ENCODE measurements at regions not wholly inside any gene's neighbourhood (a gene's known extent, or its start where the extent isn't known, plus 50 kb on each side); places are given as distances from the start of the nearest gene placed in this dataset.
"Not testable (repeated sequence)": the region's sequence is repeated elsewhere in the genome, so short reads cannot be mapped to it uniquely, and the experiment has no call there.

DNA sequence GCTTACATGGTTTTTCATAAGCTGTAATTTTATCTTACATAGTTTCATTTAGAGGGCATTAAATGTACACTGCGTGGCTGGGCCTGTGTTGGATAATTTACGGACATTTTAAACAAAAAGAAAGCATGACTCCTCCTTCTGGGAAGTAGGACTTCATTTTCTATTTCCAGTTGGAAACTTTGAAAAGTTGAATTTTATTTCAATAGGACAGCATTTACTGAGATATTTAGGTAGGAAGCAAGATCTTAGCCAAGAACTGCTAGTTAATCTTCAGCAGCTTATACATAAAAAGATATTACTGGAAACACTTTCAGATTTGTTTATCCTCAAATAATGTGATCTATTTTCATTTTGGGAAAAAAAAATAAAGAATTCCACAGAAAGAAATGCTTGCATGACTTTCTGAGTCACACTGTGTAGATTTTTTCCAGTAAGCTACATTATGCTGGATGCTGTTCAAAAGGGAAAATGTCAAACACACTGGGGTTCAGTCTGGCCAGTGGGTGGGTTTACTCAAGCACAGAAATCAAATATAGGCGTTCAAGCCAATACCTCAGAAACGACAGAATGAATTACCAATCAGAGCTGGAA, 239.4 kb upstream of the KRR1 start (continued):
- TF ChIP-seq, protein P1, sequence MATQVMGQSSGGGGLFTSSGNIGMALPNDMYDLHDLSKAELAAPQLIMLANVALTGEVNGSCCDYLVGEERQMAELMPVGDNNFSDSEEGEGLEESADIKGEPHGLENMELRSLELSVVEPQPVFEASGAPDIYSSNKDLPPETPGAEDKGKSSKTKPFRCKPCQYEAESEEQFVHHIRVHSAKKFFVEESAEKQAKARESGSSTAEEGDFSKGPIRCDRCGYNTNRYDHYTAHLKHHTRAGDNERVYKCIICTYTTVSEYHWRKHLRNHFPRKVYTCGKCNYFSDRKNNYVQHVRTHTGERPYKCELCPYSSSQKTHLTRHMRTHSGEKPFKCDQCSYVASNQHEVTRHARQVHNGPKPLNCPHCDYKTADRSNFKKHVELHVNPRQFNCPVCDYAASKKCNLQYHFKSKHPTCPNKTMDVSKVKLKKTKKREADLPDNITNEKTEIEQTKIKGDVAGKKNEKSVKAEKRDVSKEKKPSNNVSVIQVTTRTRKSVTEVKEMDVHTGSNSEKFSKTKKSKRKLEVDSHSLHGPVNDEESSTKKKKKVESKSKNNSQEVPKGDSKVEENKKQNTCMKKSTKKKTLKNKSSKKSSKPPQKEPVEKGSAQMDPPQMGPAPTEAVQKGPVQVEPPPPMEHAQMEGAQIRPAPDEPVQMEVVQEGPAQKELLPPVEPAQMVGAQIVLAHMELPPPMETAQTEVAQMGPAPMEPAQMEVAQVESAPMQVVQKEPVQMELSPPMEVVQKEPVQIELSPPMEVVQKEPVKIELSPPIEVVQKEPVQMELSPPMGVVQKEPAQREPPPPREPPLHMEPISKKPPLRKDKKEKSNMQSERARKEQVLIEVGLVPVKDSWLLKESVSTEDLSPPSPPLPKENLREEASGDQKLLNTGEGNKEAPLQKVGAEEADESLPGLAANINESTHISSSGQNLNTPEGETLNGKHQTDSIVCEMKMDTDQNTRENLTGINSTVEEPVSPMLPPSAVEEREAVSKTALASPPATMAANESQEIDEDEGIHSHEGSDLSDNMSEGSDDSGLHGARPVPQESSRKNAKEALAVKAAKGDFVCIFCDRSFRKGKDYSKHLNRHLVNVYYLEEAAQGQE (IDR thresholded peaks at IDR 0.05; ENCODE audit: unreplicated experiment): no peak

DNA sequence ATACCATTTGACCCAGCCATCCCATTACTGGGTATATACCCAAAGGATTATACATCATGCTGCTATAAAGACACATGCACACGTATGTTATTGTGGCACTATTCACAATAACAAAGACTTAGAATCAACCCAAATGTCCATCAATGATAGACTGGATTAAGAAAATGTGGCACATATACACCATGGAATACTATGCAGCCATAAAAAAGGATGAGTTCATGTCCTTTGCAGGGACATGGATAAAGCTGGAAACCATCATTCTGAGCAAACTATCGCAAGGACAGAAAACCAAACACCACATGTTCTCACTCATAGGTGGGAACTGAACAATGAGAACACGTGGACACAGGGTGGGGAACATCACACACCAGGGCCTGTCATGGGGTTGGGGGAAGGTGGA, 237.6 kb upstream of the KRR1 start:
- H2AFZ ChIP-seq; H3K36me3 Mint-ChIP-seq (ENCODE audit: low read depth); H3F3A ChIP-seq (replicated peaks; ENCODE audit: low read depth); H4K20me1 ChIP-seq (replicated peaks; ENCODE audit: insufficient read depth); H3K4me2 ChIP-seq; H3K27ac Mint-ChIP-seq; H3K4me3 ChIP-seq; H3K36me3 ChIP-seq (ENCODE audit: insufficient read depth); H3K27me3 Mint-ChIP-seq (ENCODE audit: insufficient read depth, low read depth, poor library complexity); ATAC-seq; H3K27ac ChIP-seq (ENCODE audit: low read depth); H3K4me3 Mint-ChIP-seq; H3K79me2 ChIP-seq (replicated peaks; ENCODE audit: insufficient read depth); H3K9me3 Mint-ChIP-seq; DNase-seq (ENCODE audit: low spot score); H3K4me1 ChIP-seq (ENCODE audit: insufficient read depth); H3K9me2 ChIP-seq (ENCODE audit: insufficient read depth); H3K27me3 ChIP-seq (ENCODE audit: insufficient read depth): not testable (repeated sequence)
- peaks cover 15% of the 10 kb centered on the region for H3K4me1 Mint-ChIP-seq

DNA sequence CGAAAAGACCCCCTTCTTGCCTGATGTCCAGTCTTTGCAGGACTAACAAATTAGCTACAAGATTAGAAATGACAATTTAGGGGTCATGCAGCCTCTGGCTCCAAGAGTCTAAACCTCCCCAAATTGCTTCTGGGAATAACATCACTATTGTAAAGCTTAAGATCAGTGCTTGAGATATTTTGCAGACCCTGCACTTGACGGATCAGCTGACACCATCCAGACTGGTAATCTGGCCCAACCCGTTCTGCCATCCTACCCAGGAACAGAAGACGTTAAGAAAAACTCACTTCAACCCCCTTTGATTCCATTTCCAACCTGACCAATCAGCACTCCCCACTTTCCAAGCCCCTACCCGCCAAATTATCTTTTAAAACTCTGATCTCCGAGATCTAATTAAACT, 236.7 kb upstream of the KRR1 start:
- no peak for DNase-seq (ENCODE audit: low spot score)
- ATAC-seq: no peak
- Mint-ChIP-seq H3K36me3 (ENCODE audit: low read depth) (no peaks in the 10 kb centered on the region), H3K4me3 (no peak overlapping the region), H3K27ac (no peak overlapping the region), H3K9me3 (no peaks in the 10 kb centered on the region; the same call in 2 of the 3 replicates), H3K27me3 (ENCODE audit: insufficient read depth, low read depth, poor library complexity) (no peaks in the 10 kb centered on the region), H3K4me1 (peaks cover 15% of the 10 kb centered on the region)
- Histone ChIP-seq H3K79me2 (replicated peaks; ENCODE audit: insufficient read depth) (no peaks in the 10 kb centered on the region), H4K20me1 (replicated peaks; ENCODE audit: insufficient read depth) (no peaks in the 10 kb centered on the region), H2AFZ (no peak overlapping the region), H3K4me3 (no peak overlapping the region), H3K36me3 (ENCODE audit: insufficient read depth) (no peaks in the 10 kb centered on the region), H3K27ac (ENCODE audit: low read depth) (no peak overlapping the region), H3K9me2 (ENCODE audit: insufficient read depth) (no peaks in the 10 kb centered on the region; the same call in 1 of the 2 replicates), H3K4me2 (no peak overlapping the region), H3K4me1 (ENCODE audit: insufficient read depth) (peaks cover 7% of the 10 kb centered on the region; the same call in 1 of the 2 replicates), H3F3A (replicated peaks; ENCODE audit: low read depth) (no peaks in the 10 kb centered on the region), H3K27me3 (ENCODE audit: insufficient read depth) (no peaks in the 10 kb centered on the region)
- TF ChIP-seq STAT1 (IDR thresholded peaks at IDR 0.05; ENCODE audit: unreplicated experiment) (no peak), CREB1 (CRISPR knock-in tag; IDR thresholded peaks at IDR 0.05; ENCODE audit: low read depth) (no peak), JUNB (IDR thresholded peaks at IDR 0.05; ENCODE audit: unreplicated experiment) (no peak)
- TF ChIP-seq, protein P2, sequence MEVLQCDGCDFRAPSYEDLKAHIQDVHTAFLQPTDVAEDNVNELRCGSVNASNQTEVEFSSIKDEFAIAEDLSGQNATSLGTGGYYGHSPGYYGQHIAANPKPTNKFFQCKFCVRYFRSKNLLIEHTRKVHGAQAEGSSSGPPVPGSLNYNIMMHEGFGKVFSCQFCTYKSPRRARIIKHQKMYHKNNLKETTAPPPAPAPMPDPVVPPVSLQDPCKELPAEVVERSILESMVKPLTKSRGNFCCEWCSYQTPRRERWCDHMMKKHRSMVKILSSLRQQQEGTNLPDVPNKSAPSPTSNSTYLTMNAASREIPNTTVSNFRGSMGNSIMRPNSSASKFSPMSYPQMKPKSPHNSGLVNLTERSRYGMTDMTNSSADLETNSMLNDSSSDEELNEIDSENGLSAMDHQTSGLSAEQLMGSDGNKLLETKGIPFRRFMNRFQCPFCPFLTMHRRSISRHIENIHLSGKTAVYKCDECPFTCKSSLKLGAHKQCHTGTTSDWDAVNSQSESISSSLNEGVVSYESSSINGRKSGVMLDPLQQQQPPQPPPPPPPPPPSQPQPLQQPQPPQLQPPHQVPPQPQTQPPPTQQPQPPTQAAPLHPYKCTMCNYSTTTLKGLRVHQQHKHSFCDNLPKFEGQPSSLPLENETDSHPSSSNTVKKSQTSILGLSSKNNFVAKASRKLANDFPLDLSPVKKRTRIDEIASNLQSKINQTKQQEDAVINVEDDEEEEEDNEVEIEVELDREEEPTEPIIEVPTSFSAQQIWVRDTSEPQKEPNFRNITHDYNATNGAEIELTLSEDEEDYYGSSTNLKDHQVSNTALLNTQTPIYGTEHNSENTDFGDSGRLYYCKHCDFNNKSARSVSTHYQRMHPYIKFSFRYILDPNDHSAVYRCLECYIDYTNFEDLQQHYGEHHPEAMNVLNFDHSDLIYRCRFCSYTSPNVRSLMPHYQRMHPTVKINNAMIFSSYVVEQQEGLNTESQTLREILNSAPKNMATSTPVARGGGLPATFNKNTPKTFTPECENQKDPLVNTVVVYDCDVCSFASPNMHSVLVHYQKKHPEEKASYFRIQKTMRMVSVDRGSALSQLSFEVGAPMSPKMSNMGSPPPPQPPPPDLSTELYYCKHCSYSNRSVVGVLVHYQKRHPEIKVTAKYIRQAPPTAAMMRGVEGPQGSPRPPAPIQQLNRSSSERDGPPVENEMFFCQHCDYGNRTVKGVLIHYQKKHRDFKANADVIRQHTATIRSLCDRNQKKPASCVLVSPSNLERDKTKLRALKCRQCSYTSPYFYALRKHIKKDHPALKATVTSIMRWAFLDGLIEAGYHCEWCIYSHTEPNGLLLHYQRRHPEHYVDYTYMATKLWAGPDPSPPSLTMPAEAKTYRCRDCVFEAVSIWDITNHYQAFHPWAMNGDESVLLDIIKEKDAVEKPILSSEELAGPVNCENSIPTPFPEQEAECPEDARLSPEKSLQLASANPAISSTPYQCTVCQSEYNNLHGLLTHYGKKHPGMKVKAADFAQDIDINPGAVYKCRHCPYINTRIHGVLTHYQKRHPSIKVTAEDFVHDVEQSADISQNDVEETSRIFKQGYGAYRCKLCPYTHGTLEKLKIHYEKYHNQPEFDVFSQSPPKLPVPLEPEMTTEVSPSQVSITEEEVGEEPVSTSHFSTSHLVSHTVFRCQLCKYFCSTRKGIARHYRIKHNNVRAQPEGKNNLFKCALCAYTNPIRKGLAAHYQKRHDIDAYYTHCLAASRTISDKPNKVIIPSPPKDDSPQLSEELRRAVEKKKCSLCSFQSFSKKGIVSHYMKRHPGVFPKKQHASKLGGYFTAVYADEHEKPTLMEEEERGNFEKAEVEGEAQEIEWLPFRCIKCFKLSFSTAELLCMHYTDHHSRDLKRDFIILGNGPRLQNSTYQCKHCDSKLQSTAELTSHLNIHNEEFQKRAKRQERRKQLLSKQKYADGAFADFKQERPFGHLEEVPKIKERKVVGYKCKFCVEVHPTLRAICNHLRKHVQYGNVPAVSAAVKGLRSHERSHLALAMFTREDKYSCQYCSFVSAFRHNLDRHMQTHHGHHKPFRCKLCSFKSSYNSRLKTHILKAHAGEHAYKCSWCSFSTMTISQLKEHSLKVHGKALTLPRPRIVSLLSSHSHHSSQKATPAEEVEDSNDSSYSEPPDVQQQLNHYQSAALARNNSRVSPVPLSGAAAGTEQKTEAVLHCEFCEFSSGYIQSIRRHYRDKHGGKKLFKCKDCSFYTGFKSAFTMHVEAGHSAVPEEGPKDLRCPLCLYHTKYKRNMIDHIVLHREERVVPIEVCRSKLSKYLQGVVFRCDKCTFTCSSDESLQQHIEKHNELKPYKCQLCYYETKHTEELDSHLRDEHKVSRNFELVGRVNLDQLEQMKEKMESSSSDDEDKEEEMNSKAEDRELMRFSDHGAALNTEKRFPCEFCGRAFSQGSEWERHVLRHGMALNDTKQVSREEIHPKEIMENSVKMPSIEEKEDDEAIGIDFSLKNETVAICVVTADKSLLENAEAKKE (CRISPR knock-in tag; IDR thresholded peaks at IDR 0.05): no peak

All from GM23338 (cell line).